CD4-positive, alpha-beta T cell treated with Interleukin-4 for 1 hour (primary cell): ENCODE measurements at regions not wholly inside any gene's neighbourhood (a gene's known extent, or its start where the extent isn't known, plus 50 kb on each side); places are given as distances from the start of the nearest gene placed in this dataset.

ENCODE experiments used
- DNase-seq, 2 donors: peaks; one replicate each; pipeline ENCODE4 v3.0.0-alpha.2; 2020 to 2022

- no peak for DNase-seq
These were observed 55.5 kb upstream of the SLC8A1 start for GRCh38 chr2:40507432-40507831.

- DNase-seq, result no peak
These were observed 58.4 kb upstream of the SLC8A1 start for GRCh38 chr2:40510304-40510703.

- peak in 1 of 2 donors; percentile 11 for DNase-seq
These were observed 59.8 kb upstream of the SLC8A1 start for GRCh38 chr2:40511661-40512213.

- DNase-seq, result no peak
These were observed 60.4 kb upstream of the SLC8A1 start for GRCh38 chr2:40512256-40512655.

- DNase-seq, result no peak
These were observed 61.3 kb upstream of the SLC8A1 start for GRCh38 chr2:40513201-40513600.

DNA sequence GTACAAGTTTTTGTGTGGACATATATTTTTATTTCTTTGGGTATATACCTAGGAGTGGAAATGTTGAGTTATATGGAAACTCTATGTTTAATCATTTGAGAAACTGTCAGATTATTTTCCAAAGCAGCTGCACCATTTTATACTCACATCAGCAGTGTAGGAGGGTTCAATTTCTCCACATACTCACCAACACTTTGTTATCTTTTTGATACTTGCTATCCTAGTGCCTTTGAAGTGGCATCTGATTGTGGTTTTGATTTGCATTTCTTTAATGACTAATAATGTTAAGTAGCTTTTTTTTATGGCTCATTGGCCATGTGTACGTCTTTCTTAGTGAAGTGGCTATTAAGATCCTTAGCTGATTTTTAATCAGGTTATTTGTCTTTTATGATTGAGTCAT, 64.7 kb upstream of the SLC8A1 start:
- no peak for DNase-seq

- no peak for DNase-seq
These were observed 76.7 kb upstream of the SLC8A1 start for GRCh38 chr2:40528564-40528963.

GRCh38 chr2:40531359-40531758, 79.5 kb upstream of the SLC8A1 start:
- DNase-seq, result no peak

- DNase-seq, result no peak
These were observed 82.6 kb upstream of the SLC8A1 start for GRCh38 chr2:40534528-40534927.

- DNase-seq, result no peak
These were observed 84.1 kb upstream of the SLC8A1 start for GRCh38 chr2:40535972-40536371.

DNA sequence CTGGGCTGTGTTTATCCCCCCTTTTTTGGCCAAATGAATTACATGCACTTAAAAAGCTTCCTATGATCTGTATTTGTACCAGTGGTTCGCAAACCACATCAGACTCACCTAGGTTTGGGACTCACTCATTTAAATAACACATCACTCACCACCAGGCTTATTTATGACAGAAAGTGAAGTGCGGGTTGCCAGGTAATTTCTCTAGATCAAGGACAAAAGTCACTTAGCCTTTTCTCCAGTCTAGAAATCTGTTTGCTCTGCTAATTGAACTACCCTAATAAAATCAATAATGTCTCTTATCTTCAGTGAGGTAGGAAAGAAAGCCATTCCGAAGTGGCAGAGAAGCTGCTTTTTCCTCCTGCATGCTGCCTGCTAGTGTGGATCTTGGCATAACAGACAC, 88.1 kb upstream of the SLC8A1 start:
- no peak for DNase-seq

DNA sequence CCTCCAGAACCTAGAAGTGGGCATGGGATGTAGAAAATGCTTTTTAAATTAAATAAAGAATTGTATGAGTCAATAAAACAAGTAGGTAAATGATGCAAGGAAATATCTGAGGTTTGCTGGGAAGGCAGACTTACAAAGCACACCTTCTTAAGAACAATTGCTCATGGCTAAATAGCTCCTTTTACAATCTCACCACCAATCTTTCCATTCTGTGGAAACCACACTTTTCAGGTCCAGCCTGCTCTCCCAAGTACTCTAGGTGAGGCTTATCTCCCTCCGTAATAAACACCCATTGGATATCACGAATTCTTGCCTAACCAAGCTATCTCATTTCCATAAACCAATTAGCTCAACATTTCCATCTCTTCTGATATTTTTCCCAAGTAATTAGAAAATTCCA, 91.5 kb upstream of the SLC8A1 start:
- DNase-seq, result no peak

DNA sequence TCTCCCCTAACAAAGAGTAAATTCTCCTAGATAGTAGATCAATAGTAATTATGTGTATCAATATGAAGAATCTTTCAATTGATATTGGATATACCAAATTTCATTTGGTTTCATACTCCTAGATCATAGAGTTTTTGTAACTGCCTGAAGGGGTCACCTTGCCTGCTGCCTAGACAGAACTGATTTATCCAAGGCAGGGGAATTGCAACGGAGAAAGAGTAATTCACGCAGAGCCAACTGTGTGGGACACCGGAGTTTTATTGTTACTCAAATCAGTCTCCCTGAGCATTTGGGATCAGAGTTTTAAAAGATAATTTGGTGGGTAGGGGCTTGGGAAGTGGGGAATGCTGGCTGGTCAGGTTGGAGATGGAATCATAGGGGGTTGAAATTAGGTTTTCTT, 92.2 kb upstream of the SLC8A1 start:
- no peak for DNase-seq

- no peak for DNase-seq
These were observed 93.8 kb upstream of the SLC8A1 start for GRCh38 chr2:40545645-40546044.

GRCh38 chr2:40546439-40547191, 94.7 kb upstream of the SLC8A1 start:
- DNase-seq, result no peak

DNA sequence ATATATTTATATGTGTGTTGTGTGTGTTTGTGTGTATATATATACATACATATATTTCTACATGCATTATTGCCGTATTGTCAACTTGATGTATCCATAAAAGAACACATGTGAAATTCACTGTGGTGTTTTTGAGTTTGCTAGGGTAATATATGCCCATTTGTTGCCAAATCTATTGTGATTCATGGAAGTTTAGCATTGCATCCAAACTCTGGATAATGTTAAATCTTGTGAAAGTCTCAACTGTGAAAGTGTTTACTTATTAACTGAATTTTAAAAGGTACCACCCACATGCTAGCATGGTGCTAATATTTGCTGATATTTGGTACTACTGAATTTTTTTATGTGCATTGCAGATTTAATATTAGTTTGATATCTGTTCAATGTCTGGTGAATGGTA, 96.6 kb upstream of the SLC8A1 start:
- no peak for DNase-seq

DNA sequence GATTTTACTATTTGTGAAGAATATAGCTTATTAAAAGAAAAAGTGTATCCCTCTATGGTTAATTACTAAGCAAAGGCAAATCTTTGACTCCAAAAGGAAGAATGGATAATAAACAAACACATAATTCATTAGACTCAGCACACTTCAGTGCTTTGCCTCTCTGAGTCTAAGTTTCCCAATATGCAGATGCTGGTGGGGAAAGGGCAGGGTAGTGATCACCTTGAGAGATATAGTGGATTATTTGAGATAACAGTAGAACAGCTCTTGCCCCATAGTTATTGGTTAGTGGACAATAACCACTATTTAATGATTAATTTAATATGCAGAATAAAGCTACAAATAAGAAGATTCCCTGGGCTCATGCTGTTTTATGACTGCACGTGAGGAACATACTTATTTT, 98.2 kb upstream of the SLC8A1 start:
- DNase-seq, result no peak

DNA sequence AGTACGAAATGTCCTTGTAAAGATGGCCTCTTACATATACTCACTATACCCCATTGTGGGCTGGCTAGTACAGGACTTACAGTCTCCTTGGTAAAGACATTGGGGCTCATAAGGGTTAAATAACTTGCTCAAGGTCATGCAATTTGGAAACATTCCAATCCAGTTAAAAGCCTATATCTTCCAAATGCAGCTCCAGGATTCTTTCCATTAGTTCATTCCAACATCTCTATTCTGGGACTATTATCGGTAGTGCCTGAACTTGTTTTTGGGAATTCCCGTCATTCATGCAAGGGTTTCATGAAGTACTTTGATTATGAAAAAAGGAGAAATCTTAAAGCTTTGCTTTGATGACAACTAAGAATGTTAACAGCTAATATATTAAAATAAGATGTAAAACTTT, 99.2 kb upstream of the SLC8A1 start:
- DNase-seq, result no peak

DNA sequence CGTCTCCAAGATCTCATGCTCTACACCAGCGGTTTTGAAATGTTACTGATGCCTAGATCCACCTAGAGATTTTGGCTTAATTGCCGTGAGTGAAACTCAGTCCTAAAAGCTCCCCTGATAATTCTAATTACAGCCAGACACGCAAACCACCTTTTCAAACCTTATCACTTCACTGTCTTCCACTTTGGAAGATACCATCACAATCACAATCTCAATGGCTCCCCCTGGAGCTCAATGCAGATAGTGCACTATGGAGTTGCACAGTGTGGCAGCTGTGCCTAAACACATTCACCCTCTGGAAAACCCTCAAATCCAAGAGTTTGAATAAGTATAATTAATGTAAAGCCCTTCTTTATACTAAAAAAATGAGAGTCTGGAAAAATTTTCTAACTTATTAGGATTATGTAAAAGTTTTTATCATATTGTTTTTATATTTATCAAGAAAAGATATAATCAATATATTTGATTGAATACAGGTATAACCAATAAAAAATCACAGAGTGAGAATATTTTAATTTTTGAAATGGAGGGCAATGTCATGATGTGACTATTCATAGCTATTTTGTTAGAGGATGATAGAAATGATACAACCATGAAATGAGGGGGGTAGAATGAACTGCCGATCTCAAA, 102.9 kb upstream of the SLC8A1 start:
- DNase-seq, result peak; percentile 27 to 42

DNA sequence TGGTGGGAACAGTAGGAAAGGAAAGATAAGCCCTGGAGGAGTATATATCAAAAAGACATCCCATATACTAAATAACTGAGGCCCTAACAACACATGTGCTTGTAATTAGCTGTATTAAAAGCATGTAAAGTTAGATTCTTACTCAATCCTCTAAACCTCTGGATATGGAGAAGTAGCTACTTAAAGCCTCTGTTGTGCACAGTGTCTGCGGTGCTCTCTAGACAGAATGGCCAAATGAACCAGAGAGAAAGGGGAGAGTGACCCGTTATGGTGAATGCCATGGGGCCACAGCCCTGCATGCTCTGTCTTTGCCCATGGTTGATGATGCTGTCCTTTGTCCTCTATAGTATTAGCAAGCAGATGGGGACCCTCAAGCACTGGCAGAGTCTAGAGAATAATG, 104.4 kb upstream of the SLC8A1 start:
- no peak for DNase-seq

DNA sequence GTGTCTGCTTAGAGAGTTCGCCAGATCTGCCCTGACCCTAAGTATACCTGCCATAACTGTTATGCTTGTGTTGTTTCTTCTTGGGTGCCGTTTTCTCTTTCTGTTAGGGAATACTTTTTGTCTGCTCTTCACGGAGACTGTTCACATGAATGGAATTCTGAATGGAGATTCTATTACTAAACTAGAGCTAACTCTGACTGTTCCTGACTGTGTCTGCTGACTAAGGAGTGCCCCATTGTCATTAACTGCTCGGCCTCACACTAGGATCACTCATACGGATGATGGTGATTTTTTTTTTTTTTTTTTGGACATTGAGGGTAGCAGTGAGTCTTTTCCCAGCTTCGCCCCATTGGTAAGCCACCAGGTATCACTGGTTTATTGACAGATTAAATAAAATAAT, 104.8 kb upstream of the SLC8A1 start:
- DNase-seq, result no peak

DNA sequence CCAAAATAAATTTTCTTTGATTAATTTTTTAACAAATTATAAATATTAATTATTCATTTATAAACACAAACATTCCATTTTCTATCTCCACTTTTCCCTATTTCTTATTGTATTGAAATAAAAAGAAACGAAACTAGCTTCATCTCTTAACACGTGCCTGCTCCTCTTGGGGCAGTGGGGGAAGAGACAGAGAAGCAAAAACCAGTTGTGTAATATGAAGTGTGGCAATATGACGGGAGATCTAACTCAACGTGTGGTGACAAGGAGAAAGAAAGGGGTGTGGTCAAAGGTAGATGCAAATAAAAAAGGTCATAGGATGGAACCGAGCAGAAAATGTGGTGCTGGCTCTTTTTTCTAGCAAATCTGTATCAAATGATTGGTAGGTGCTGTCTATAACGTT, 106.9 kb upstream of the SLC8A1 start:
- peak in 1 of 2 donors; percentile 15 for DNase-seq

DNA sequence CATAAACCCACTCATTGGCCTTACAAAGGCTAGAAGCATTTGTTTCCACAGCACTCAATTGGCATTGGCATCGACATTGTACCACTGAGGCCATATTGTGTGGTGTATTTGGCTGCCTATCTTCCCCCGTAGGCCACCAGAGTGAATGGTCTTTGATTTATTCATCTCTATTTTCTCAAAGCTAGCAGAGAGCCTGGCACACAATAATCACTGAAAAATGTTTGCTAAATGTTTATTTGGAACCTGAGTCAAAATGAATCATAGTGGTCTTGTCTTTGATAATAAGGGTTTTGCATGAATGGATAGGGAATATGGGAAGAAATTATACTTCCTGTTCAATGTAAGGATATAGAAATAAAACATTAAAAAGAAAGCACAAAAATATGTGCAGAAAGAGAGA, 107.3 kb upstream of the SLC8A1 start:
- no peak for DNase-seq

DNA sequence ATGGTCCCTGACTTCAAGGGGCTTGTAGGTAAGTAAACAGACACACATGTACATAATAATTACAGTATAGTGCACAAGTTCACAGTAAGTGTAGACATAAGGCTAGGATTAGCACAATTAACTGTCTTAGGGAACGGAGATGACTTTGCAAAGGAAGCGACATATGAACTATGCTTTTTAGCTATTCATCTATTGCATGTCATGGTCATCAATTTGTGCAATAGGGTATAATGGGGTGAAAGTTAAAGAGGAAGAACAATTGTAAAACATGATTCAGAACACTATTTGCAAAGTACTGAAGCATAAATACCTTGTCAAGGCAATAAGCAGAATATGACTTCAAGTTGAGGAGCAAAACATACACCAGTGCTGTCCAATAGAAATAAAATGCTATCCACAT, 112.3 kb upstream of the SLC8A1 start:
- DNase-seq, result no peak

DNA sequence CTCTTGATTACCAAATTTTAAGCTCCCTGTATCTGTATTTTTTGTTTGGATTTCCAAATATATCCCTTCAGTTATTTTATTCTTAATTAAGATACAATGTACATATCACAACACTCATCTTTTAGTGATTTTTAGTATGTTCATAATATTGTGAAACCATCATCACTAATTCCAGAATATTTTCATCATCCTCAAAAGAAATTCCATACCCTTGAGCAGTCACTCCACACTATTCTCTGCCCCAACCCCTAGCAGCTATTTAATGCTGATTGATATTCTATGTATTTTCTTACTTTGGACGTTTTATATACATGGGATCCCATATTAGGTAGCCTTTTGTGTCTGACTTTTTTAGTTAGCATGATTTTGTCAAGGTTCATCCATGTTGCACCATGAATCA, 127.4 kb upstream of the SLC8A1 start:
- DNase-seq, result no peak
